ENCODE measurements at regions not wholly inside any gene's neighbourhood (a gene's known extent, or its start where the extent isn't known, plus 50 kb on each side); places are given as distances from the start of the nearest gene placed in this dataset.

- TF ChIP-seq GATA3 (IDR thresholded peaks at IDR 0.05; ENCODE audit: low read depth, low read length) = no peak
- peak; percentile 38; the same call in 1 of the 2 replicates for TF ChIP-seq GATA2 (IDR thresholded peaks at IDR 0.05; ENCODE audit: low read depth, low read length)
Measured at GRCh38 chr4:125770814-125771398, 456.2 kb downstream of the FAT4 start.

- TF ChIP-seq GATA2 (IDR thresholded peaks at IDR 0.05; ENCODE audit: low read depth, low read length) (no peak), GATA3 (IDR thresholded peaks at IDR 0.05; ENCODE audit: low read depth, low read length) (no peak)
Measured at GRCh38 chr4:125772680-125773079, 457.9 kb downstream of the FAT4 start.

- TF ChIP-seq GATA2 (IDR thresholded peaks at IDR 0.05; ENCODE audit: low read depth, low read length) (no peak), GATA3 (IDR thresholded peaks at IDR 0.05; ENCODE audit: low read depth, low read length) (no peak)
Measured at GRCh38 chr4:125773502-125773901, 458.7 kb downstream of the FAT4 start.

GRCh38 chr4:125773931-125774330 is 459.2 kb downstream of the FAT4 start:
- no peak for TF ChIP-seq GATA2 (IDR thresholded peaks at IDR 0.05; ENCODE audit: low read depth, low read length)
- TF ChIP-seq GATA3 (IDR thresholded peaks at IDR 0.05; ENCODE audit: low read depth, low read length) = no peak

- TF ChIP-seq GATA2 (IDR thresholded peaks at IDR 0.05; ENCODE audit: low read depth, low read length) (no peak), GATA3 (IDR thresholded peaks at IDR 0.05; ENCODE audit: low read depth, low read length) (no peak)
Measured at GRCh38 chr4:125776146-125776545, 461.4 kb downstream of the FAT4 start.

- TF ChIP-seq GATA2 (IDR thresholded peaks at IDR 0.05; ENCODE audit: low read depth, low read length) (no peak), GATA3 (IDR thresholded peaks at IDR 0.05; ENCODE audit: low read depth, low read length) (no peak)
Measured at GRCh38 chr4:125780164-125780563, 465.4 kb downstream of the FAT4 start.

- TF ChIP-seq GATA3 (IDR thresholded peaks at IDR 0.05; ENCODE audit: low read depth, low read length) (no peak), GATA2 (IDR thresholded peaks at IDR 0.05; ENCODE audit: low read depth, low read length) (no peak)
Measured at GRCh38 chr4:125780747-125781146, 466.0 kb downstream of the FAT4 start.

GRCh38 chr4:125781651-125782050 is 466.9 kb downstream of the FAT4 start:
- TF ChIP-seq GATA2 (IDR thresholded peaks at IDR 0.05; ENCODE audit: low read depth, low read length) = no peak
- TF ChIP-seq GATA3 (IDR thresholded peaks at IDR 0.05; ENCODE audit: low read depth, low read length) = no peak

- TF ChIP-seq GATA3 (IDR thresholded peaks at IDR 0.05; ENCODE audit: low read depth, low read length) (no peak), GATA2 (IDR thresholded peaks at IDR 0.05; ENCODE audit: low read depth, low read length) (no peak)
Measured at GRCh38 chr4:125784741-125785140, 470.0 kb downstream of the FAT4 start.

- TF ChIP-seq GATA3 (IDR thresholded peaks at IDR 0.05; ENCODE audit: low read depth, low read length) = no peak
- TF ChIP-seq GATA2 (IDR thresholded peaks at IDR 0.05; ENCODE audit: low read depth, low read length) = no peak
Measured at GRCh38 chr4:125787707-125788106, 473.0 kb downstream of the FAT4 start.

GRCh38 chr4:125789023-125789422 is 474.3 kb downstream of the FAT4 start:
- TF ChIP-seq GATA3 (IDR thresholded peaks at IDR 0.05; ENCODE audit: low read depth, low read length) = no peak
- TF ChIP-seq GATA2 (IDR thresholded peaks at IDR 0.05; ENCODE audit: low read depth, low read length) = no peak

GRCh38 chr4:125791896-125792295 is 477.1 kb downstream of the FAT4 start:
- TF ChIP-seq GATA3 (IDR thresholded peaks at IDR 0.05; ENCODE audit: low read depth, low read length) (no peak), GATA2 (IDR thresholded peaks at IDR 0.05; ENCODE audit: low read depth, low read length) (no peak)

GRCh38 chr4:125794989-125795388 is 480.2 kb downstream of the FAT4 start:
- TF ChIP-seq GATA2 (IDR thresholded peaks at IDR 0.05; ENCODE audit: low read depth, low read length) (no peak), GATA3 (IDR thresholded peaks at IDR 0.05; ENCODE audit: low read depth, low read length) (no peak)

- TF ChIP-seq GATA3 (IDR thresholded peaks at IDR 0.05; ENCODE audit: low read depth, low read length) = no peak
- peak; percentile 41 for TF ChIP-seq GATA2 (IDR thresholded peaks at IDR 0.05; ENCODE audit: low read depth, low read length)
Measured at GRCh38 chr4:125796138-125796537, 481.4 kb downstream of the FAT4 start.

GRCh38 chr4:125801373-125801772 is 486.6 kb downstream of the FAT4 start:
- TF ChIP-seq GATA3 (IDR thresholded peaks at IDR 0.05; ENCODE audit: low read depth, low read length) (no peak), GATA2 (IDR thresholded peaks at IDR 0.05; ENCODE audit: low read depth, low read length) (no peak)

GRCh38 chr4:125801924-125802323 is 487.2 kb downstream of the FAT4 start:
- TF ChIP-seq GATA3 (IDR thresholded peaks at IDR 0.05; ENCODE audit: low read depth, low read length) (no peak), GATA2 (IDR thresholded peaks at IDR 0.05; ENCODE audit: low read depth, low read length) (no peak)

Data from SH-SY5Y (cell line).